Right atrium auricular region (tissue), 2 donors: ENCODE measurements at regions not wholly inside any gene's neighbourhood (a gene's known extent, or its start where the extent isn't known, plus 50 kb on each side); places are given as distances from the start of the nearest gene placed in this dataset.
"Not testable (repeated sequence)": the region's sequence is repeated elsewhere in the genome, so short reads cannot be mapped to it uniquely, and the experiment has no call there.

Experiments
- DNase-seq: peaks from one replicate; pipeline ENCODE4 v3.0.0-alpha.2; 2019; ENCODE audit warnings: low spot score
- H3K27ac ChIP-seq, 2 donors: fragments of 200-600 bp; sonication (generic); 1 replicate in 1 of 2; 2 replicates in 1 of 2; pipeline ENCODE4 v1.5.1; 2016 to 2019
- H3K27me3 ChIP-seq, 2 donors: fragments of 200-600 bp; sonication (generic); one replicate each; pipeline versions ENCODE4 v1.5.1 to v1.6.0; 2017 to 2019
- H3K36me3 ChIP-seq: fragments of 200-600 bp; sonication (generic); one replicate; pipeline ENCODE4 v1.5.1; 2016
- H3K4me1 ChIP-seq, 2 donors: fragments of 200-600 bp; sonication (generic); one replicate each; pipeline versions ENCODE4 v1.5.1 to v1.6.0; 2017 to 2019
- H3K4me3 ChIP-seq, 2 donors: fragments of 200-600 bp; sonication (generic); 1 replicate in 1 of 2; 2 replicates in 1 of 2; pipeline ENCODE4 v1.5.1; 2017 to 2019; ENCODE audit warnings: mild to moderate bottlenecking in 1 of 2, moderate library complexity in 1 of 2
- H3K9me3 ChIP-seq, 2 donors: fragments of 200-600 bp; sonication (generic); one replicate each; pipeline ENCODE4 v1.5.1; 2019
- TF ChIP-seq, protein P1 (sequence below), 2 donors: fragments of 200-600 bp; sonication (generic); IDR thresholded peaks; one replicate each; pipeline ENCODE4 v1.5.1; 2019; ENCODE audit warnings: antibody characterized with exemption in 2 of 2

DNA sequence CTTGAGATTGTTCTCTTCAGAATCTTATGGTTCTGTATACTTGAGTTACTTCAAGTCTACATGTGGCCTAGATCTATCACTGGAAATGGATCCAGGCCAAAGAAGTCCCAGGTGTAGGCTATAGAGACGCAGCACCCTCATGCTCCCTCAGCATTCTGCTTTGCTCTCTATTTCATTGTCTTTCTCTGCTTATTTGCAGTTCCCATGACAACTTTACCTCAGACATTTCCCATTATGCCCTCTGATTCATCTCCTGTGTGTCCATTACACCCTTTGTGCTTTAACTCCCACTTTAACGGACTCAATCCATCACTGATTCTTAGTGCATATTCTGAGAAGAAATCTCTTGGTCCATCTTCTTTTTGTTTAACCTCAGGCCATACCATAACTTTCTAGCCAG lies 236.9 kb upstream of the NRIP1 start:
- Histone ChIP-seq H3K36me3 (no peaks in the 10 kb centered on the region), H3K27me3 (no peaks in the 10 kb centered on the region), H3K4me3 (no peak overlapping the region), H3K9me3 (no peaks in the 10 kb centered on the region), H3K27ac (no peak overlapping the region), H3K4me1 (no peaks in the 10 kb centered on the region)
- TF ChIP-seq, protein P1, sequence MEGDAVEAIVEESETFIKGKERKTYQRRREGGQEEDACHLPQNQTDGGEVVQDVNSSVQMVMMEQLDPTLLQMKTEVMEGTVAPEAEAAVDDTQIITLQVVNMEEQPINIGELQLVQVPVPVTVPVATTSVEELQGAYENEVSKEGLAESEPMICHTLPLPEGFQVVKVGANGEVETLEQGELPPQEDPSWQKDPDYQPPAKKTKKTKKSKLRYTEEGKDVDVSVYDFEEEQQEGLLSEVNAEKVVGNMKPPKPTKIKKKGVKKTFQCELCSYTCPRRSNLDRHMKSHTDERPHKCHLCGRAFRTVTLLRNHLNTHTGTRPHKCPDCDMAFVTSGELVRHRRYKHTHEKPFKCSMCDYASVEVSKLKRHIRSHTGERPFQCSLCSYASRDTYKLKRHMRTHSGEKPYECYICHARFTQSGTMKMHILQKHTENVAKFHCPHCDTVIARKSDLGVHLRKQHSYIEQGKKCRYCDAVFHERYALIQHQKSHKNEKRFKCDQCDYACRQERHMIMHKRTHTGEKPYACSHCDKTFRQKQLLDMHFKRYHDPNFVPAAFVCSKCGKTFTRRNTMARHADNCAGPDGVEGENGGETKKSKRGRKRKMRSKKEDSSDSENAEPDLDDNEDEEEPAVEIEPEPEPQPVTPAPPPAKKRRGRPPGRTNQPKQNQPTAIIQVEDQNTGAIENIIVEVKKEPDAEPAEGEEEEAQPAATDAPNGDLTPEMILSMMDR (IDR thresholded peaks at IDR 0.05), result no peak
- DNase-seq, result no peak

DNA sequence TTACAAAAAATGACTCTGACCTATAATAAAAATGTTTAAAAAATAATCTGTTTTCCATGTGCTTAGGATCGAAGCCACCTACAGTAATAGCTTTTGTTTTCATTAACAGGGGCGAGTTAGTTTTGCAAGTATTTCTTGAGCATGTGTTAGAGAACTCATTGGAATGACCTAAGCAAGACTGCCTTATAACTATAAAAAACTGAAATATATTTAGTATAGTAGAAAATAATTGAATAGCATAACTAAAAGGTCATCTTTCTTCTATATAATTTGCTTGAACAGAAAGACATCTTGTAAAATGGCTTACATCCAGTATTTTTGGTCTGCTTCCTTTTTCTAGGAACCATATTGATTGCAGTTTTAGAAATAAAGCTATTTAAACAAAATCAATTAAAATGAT lies 241.5 kb upstream of the NRIP1 start:
- TF ChIP-seq, protein P1 (IDR thresholded peaks at IDR 0.05), result no peak
- no peak overlapping the region for H3K4me3 ChIP-seq
- no peaks in the 10 kb centered on the region for H3K4me1 ChIP-seq
- no peaks in the 10 kb centered on the region for H3K9me3 ChIP-seq
- no peak for DNase-seq
- H3K36me3 ChIP-seq, result no peaks in the 10 kb centered on the region
- H3K27ac ChIP-seq, result no peak overlapping the region
- no peaks in the 10 kb centered on the region for H3K27me3 ChIP-seq

DNA sequence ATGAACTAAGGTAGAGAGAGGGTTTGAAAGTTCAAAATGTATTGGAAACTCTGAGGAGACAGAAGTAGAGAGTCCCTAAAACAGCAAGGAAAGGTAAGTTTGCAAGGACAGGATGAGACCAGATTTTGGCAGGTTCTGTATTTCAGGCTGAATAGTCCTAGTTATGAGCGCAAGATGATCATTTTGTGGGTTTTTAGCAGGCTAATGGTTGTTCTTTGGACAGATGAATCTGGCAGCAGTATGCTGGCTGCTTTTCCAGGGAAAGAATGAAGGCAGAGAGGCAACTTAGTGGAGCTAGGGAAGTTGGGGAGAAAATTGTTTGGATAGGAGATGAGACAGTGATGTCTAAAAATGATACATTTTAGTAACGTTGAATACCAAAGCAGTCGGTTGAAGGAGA lies 243.5 kb upstream of the NRIP1 start:
- Histone ChIP-seq H3K36me3 (no peaks in the 10 kb centered on the region), H3K27me3 (no peaks in the 10 kb centered on the region), H3K4me1 (no peaks in the 10 kb centered on the region), H3K27ac (no peak overlapping the region), H3K4me3 (no peak overlapping the region), H3K9me3 (no peaks in the 10 kb centered on the region)
- TF ChIP-seq, protein P1 (IDR thresholded peaks at IDR 0.05), result no peak
- no peak for DNase-seq

DNA sequence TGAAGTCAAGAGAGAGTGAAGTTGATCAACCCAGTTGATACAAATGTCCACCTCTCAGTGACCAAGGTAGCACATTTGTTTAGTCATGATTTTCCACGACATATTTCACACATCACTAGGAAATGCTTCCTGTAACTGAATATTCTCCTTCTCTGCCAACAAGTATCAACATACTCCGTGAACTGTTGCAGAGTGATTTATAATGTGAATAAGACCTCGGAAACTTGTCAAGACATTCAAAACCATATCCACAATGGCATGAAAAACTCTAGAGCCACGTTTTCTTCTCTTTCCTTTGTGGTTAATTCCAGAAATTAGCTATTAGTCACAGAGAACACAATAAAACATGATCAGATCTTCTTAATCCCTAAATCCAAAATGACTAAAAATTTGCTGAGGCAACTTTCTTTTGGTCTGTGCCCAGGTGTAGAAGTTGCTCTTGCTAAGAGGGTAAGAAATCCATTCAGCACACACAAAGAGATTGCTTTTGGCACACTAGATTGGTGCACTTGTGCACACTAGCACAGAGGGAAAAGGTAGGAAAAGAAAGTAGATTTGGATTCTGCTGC lies 244.3 kb upstream of the NRIP1 start:
- Histone ChIP-seq H3K9me3 (no peaks in the 10 kb centered on the region), H3K4me3 (no peak overlapping the region), H3K27me3 (no peaks in the 10 kb centered on the region), H3K36me3 (no peaks in the 10 kb centered on the region), H3K27ac (no peak overlapping the region), H3K4me1 (no peaks in the 10 kb centered on the region)
- no peak for DNase-seq
- TF ChIP-seq, protein P1 (IDR thresholded peaks at IDR 0.05), result no peak

DNA sequence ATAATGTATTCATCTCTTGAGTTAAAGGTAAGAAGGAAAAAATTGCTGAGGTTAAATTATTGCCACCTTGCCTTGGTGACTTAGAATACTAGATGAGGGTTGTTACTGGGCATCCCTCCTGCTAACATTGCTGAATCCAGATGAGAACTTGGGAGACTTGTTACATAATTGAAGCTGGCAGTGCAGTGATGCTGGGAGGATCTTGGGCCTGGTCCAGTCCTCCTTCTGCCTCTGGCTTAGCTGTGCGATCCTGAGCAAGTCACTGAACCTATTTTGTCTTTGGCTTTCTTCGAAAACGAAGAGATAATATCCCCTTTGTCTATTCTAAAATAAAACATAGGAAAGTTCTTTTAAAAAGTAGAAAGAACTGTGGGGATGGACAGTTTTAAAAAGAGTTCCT lies 244.9 kb upstream of the NRIP1 start:
- TF ChIP-seq, protein P1 (IDR thresholded peaks at IDR 0.05), result no peak
- no peak overlapping the region for H3K27ac ChIP-seq
- H3K9me3 ChIP-seq, result no peaks in the 10 kb centered on the region
- DNase-seq, result no peak
- H3K4me3 ChIP-seq, result no peak overlapping the region
- no peaks in the 10 kb centered on the region for H3K4me1 ChIP-seq
- H3K36me3 ChIP-seq, result no peaks in the 10 kb centered on the region
- no peaks in the 10 kb centered on the region for H3K27me3 ChIP-seq

DNA sequence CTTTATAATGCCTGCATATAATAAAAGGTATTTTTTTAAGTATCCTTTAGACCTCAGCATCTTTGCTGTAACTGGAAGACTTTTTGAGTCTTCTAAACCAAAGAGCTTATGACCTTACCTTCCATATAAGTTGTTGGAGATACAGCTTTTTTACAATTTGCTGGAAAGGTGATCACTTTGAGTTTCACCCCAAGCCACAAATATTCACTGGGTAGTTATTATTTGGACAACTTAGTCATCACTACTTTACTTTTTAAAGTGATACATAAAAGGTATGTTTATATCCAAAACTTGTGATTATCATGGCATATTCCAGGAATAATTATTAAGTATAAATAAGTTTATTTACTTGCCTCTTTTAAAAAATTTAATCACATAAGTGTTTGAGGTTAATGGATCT lies 246.7 kb upstream of the NRIP1 start:
- TF ChIP-seq, protein P1 (IDR thresholded peaks at IDR 0.05), result no peak
- DNase-seq, result no peak
- Histone ChIP-seq H3K4me3 (no peak overlapping the region), H3K9me3 (no peaks in the 10 kb centered on the region), H3K36me3 (no peaks in the 10 kb centered on the region), H3K4me1 (no peaks in the 10 kb centered on the region), H3K27me3 (no peaks in the 10 kb centered on the region), H3K27ac (no peak overlapping the region)

DNA sequence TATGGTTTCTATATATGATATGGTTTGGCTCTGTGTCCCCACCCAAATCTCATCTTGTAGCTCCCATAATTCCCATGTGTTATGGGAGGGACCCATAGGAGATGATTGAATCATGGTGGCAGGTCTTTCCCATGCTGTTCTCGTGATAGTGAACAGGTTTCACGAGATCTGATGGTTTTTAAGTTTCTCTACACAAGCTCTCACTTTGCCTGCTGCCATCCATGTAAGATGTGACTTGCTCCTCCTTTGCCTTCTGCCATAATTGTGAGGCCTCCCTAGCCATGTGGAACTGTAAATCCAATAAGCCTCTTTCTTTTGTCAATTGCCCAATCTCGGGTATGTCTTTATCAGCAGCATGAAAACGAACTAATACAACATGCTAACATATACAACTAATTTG lies 252.2 kb upstream of the NRIP1 start:
- not testable (repeated sequence) for DNase-seq, H3K36me3 ChIP-seq, H3K4me1 ChIP-seq, H3K4me3 ChIP-seq, H3K9me3 ChIP-seq, H3K27ac ChIP-seq, H3K27me3 ChIP-seq
